HG02852 (cell line): ENCODE measurements at regions not wholly inside any gene's neighbourhood (a gene's known extent, or its start where the extent isn't known, plus 50 kb on each side); places are given as distances from the start of the nearest gene placed in this dataset.
"Not testable (repeated sequence)": the region's sequence is repeated elsewhere in the genome, so short reads cannot be mapped to it uniquely, and the experiment has no call there.

ENCODE experiments used
- ATAC-seq: cut with Tn5 transposase; IDR thresholded peaks from one replicate; pipeline ENCODE4 v1.9.1; 2021; ENCODE audit warnings: mild to moderate bottlenecking, moderate library complexity; ENCODE audit not compliant: unreplicated experiment

DNA sequence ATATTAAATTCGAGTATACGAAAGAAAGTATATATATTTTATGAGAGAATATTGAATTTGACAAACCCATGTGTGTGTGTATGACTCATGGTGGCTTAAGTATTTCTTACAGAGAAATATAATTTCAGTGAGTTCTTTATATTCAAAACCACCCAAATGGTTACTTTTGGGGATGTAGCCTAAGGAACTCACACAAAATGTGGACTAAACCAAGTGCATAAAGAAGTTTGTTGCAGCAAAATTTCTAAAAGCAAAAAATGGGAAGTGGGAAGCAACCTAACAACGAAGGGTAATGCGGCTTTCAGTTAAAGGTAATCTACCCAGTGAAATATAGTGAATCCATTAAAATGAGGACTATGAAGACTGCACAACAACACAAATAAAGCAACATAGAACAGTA, 277.1 kb downstream of the EDEM1 start:
- no peak for ATAC-seq

DNA sequence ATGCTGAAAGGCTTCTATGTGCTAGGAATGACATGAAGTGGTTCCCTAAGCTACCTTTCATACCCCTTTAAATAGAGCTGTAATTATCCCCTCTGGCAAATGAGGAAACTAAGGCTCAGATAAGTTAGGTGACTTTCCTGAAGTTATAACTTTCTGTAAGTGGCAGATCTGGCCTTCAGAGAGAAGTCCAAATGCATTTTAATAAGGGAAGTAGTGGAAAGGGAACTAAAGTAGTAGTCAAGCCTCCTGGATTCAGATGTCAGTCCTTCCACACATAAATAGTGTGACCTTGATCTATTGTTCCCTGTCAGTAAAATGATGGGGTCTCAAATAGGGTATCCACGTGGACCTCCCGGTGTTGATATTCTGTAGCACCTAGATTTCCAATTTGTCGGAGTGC, 277.7 kb downstream of the EDEM1 start:
- no peak for ATAC-seq

DNA sequence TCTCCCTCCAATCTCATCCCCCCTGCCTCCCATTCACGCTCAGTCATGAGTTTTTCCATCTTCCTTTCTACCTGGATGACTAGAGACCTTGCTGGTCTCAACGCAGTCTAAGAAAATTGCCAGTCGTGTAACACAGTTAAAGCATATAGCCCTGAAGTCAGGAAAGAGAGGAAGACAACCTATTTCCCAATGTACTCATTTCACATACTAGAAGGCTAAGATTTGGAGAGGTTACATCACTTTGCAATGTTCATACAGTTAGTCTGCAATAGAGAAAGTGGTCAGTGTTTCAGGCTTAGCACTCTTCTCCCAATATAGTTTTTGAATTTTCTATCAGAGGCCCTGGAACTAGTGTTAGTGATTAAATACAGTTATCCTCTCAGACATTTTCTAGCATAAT, 278.6 kb downstream of the EDEM1 start:
- ATAC-seq = no peak

DNA sequence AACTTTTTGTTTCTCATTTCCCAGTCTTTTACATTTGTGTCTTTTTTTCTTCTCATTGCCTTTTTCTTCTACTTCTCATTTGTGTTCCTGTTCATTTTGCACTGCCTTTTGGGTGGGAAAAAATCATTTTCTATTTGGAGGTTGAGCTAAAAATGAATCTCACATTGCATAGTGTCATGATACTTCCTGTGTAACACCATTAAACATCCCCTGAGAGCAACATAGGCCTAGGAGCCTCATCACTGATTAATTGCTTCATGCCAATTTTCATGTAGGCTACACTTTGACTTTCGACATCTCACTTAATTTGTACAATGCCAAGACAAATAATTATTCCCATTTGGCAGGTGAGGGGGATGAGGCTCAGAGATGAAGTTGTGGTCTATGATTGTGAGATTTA, 279.2 kb downstream of the EDEM1 start:
- no peak for ATAC-seq

DNA sequence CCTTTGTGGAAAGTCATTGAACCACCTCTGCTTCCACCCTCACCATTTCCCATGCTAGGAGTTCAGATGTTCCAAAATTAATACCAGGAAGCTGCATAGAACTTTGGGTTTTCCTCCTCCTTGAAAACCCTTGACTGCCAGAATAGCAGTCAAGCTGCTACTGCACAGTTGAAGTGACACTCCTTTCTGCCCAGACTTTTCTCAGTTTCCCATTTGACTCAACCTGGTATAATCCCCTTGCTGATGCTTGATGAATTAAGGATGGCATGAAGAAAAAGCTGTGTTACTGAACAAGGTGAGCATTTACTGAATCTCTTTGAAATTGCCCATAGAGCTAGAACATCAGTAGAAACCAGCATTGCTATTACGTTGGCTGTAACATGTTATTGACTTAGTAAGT, 286.0 kb downstream of the EDEM1 start:
- no peak for ATAC-seq

DNA sequence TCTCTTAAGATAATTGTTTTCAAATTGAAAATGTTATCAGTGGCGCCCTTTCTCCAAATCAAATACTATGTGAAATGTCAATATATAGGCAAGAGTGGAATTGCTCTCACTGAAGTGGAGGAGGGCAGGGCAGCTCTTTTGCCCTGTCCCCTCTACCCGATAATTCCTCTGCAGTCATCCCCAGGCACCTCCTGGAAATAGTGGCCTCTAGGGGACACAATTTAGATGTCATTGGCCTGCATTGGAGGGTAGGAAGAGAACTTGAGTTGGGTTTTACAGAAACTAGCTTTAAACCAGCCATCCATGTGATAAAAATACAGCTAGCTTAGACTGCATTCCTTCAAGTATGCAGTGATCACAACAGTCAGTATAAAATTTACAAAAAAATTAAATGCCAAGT, 288.9 kb downstream of the EDEM1 start:
- ATAC-seq = no peak

DNA sequence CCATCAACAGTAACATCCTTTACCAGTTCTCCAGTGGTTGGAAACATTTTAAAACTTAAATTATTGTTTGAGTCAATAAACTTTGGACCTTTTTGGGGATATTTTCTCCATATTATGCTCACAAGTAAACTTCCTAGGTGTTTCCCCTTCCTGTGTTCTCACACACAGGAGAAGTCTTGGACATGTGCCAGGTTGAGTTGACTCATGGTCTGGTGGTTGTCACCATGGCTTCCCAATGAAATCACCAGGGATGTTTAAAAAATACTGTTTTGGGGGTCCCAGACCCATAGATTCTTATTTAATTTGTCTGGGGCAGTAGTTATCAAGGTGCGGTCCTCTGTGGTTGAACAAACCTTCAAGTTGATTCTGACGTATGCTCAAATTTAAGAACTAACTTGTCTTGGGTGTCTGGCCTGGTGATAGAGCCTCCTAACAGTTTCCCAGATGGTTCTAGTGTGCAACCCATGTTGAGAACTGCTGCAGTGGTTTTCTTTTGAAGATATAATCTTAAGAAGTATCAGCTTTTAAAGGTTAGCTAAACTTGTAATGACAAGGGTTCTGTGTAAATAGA, 291.8 kb downstream of the EDEM1 start:
- ATAC-seq = no peak

DNA sequence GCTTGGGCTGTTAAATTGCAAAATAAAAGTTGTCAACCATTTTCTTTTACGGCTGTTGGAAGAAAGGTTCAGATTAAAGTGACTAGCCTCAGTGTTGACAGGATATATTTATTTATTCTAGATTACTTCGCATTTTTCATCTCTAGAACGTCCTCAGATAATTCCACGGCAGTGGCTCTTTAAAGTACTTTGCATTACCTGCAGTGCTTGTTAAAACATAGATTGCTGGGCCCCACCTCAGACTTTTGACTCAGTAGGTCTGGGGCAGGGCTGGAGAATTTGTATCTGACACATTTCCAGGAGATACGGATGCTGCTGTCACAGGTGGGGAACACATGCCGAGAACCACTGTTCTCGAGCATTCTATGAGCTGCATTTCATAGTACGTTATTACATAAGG, 292.7 kb downstream of the EDEM1 start:
- no peak for ATAC-seq

DNA sequence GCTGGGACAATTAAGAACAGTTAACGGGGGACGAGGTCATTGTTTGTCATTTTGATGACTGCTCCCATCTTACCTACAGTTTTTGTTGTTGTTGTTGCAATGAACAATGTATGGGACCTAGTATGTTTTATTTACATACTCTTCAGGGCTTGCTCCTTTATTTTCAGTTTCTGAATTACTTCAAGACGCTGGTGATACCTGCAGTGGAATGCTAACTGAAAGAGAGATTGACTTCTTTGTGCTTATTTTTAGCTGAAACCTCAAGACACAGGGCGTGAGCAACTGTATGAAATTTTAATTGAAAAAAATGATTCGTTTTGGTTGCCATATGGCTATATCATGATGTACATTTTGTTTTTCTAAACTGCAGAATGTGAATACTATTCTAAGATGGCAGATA, 297.9 kb downstream of the EDEM1 start:
- ATAC-seq = peak; percentile 72

DNA sequence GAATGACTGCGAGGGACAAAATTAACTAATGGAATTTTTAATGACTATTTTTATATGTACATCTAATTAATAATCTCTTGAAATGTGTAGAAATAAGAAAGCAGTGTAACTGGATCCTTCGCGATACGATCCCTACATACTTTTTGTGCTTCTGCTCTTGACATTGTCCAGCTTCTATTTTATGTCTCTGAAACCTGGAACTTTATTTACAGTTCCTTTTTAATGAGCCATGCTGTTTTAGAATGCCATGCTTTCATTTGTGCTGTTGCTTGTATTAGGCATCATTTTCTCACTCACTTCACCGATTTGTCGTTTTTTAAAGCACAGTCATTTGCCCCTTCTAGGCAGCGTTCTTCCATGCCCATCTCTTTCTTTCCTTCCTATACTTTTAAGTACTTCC, 301.3 kb downstream of the EDEM1 start:
- ATAC-seq = no peak

DNA sequence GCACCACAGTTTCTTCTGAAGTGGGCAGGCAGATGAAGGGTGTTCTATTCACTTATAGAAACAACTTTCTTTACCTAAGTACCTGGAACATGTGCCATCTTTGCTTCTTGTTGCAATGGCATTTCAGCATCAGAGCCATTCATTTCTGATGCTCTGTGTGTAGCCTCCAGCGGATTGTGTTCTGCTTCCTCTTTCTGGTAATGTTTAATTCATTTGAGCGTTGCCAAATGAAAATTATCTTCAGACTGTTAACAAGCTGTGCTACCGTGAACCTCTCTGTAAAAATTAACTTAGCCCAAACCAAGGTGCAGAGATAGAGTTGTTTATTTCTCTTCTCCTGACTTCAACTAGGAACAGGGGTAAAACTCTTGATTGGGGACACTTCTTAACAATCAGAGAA, 302.0 kb downstream of the EDEM1 start:
- ATAC-seq = no peak

DNA sequence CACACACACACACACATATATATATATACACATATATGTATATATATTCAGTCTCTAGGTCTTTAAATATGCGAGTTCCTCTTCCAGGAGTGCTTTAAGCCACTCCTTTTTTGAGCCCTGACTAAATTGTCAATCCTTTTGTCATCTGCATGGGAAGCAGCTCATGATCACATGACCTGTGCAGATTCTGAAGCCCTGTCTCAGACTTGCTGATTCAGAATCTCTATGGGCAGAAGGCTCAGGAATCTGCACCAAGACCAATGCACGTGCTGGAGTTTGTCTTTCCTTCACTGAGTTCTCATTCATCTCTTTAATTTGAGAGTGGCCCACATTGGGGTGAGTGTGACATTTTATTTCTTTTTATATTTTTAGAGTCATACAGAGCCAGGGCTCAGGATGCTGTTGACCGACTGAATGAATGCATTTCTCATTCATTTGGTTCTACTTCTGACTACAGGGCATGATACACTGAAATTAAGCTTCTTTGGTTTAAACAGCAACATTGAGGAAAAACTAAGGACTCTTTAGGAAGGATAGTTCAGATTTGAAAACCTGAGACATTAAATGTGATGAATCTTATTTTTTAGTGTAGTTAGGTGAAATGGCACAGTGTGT, 307.5 kb downstream of the EDEM1 start:
- ATAC-seq = no peak

DNA sequence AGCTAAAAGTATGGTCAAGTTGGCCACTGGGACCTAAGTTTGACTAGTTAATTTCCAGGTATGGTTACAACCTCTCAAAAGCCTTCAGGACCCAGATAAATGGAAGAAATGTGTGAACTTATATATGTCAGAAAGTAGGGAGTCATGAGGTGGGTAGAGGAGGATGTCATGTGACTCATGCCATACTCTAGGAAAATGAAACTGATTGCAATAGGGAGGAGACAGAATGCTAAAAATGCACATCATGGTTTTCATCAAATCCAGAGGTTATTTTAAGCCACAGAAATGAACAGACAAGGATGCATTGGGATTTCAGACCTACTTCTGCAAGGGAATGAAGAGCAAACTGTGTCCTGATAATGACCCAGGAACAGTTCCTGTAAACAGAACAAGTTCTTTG, 310.0 kb downstream of the EDEM1 start:
- ATAC-seq = no peak

DNA sequence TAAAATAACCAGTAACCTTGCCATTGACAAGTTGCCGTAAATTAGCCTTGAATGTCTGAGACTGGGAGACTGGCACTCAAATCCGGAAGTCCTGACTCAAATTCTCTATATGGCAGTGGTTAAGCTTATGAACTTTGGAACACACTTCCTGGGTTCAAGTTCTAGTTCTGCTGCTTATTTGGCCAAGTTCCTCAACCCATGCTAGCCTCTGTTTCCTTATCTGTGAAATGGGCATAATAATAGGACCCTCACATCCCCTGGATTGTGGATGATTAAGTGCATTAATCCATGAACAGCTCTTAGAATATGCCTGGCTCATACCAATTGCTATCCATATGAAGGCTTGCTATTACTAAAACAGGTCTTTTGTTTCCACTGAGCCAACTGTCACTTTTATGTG, 311.5 kb downstream of the EDEM1 start:
- ATAC-seq = peak; percentile 29

DNA sequence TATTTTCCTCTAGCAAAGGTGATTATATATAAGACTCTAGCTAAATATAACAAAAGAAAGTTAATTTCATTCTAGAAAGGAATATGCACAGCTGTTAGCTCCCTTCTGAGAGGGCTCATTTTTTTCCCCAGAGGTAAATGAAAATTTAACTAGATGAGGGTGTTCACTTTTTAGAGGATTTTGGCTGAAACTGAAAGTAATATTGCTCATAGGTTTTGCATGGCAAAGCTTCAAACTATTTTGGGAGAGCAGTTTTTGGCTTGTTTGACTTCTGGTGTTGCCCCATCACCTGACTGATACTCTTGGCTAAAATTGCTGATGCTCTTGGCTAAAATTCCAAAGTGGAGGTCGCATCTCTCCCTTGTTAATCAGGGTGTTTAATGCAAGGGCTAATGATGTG, 311.9 kb downstream of the EDEM1 start:
- peak; percentile 82 for ATAC-seq

DNA sequence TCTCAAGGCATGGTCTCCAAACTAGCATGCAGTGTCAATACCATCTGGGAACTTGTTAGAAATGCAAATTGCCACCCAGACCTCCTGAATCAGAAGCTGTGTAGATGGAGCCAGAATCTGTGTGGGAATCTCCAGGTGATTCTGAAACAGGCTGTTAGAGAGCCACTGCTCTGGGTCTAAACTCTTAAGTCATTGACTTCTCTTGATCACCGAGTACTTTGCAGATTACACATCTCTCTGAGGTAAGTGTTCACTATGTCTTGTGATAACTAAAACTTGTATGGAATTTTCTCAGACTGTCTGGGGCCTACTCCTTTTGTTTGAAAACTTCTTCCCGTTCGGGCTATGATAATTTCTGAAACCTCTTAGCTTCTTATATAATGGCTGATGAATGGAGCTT, 315.6 kb downstream of the EDEM1 start:
- no peak for ATAC-seq

DNA sequence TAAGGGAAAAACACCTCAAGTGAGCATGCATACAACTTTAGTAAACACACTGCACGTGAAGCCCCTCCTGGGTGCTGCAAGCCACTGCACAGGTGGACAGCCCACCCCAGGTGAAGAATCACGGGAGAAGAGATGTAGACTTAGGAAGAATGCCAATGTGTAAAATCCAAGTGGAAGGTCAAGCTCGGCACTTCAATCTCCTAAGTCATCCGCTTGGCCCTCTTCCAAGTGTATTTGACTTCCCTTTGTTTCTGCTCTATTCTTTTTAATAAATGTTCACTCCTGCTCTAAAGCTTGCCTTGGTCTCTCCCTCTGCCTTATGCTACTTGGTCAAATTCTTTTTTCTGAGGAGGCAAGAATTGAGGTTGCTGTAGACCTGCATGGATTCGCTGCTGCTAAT, 316.6 kb downstream of the EDEM1 start:
- ATAC-seq = no peak

DNA sequence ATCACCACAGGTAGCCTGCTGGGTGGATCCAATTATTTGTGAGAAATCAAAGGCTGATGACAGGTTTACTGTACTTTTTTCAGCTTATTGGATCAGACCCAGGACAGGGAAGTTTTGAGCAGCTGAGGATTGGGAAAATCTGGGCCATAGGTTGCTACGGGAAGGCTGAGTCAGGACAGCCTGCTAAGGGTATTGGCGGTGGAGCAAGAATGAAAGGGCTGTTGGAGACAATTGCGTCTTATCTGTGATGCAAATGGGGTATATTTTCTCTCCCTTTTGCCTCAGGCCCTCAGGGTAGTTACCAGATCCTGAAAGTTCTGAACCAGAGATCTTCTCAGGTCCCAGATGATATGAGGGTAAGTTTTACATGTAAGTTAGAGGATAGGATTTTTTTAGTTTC, 317.7 kb downstream of the EDEM1 start:
- no peak for ATAC-seq

DNA sequence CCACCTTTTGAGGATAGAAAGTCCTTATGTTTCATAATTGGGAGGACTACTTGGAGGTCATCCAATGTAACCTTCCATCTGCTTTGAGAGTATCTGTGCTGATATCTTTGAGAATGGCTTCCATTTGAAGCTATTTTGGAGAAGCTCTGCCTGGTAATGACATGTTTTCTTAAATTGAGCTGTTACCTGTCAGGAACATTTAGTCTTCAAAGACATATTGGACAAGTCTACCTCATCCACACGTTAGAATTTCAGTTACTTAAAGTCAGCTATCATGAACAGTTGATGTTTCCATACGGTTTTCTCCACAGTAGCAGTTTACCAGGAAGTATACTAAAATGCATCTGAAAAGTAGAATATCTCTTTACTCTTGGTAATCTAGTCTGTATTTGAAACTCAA, 318.5 kb downstream of the EDEM1 start:
- ATAC-seq = no peak

DNA sequence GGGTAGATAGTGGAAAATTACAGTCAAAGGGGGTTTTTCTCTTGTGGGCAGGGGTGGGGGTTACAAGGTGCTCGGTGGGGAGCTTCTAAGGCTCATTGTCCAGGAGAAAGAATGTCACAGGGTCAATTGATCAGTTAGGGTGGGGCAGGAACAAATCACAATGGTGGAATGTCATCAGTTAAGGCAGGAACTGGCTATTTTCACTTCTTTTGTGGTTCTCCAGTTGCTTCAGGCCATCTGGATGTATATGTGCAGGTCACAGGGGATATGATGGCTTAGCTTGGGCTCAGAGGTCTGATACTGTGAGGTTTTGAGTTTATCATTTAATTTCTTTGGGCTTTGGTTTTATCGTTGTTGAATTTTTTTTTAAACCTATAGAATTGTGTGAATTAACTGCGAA, 321.4 kb downstream of the EDEM1 start:
- not testable (repeated sequence) for ATAC-seq

DNA sequence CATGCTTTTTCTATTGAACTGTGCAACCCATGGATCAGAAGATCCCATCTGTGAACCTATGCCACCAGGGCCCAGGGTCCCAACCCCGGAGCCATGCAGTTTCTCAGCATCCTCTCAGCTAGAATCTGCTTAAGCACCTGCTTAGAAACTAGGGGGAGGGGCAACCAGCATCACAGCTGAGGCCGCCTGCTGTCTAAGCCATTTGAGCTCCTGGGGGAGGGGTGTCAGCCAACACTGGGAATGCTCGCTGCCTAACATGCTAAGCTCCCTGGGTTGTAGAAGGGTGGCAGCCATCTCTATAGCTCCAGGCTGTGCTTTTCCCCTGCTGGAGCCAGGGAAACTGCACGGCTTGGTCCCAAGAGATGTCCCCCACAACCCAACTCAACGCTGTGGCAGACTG, 322.8 kb downstream of the EDEM1 start:
- no peak for ATAC-seq

DNA sequence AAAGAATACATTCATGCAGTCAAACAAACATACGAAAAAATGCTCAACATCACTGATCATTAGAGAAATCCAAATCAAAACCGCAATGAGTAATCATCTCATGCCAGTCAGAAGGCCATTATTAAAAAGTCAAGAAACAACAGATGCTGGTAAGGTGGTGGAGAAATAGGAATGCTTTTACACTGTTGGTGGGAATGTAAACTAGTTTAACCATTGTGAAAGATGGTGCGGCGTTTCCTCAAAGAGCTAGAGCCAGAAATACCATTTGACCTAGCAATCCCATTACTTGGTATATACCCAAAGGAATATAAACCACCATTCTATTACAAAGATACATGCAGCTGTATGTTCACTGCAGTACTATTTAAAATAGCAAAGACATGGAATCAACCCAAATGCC, 330.4 kb downstream of the EDEM1 start:
- no peak for ATAC-seq

DNA sequence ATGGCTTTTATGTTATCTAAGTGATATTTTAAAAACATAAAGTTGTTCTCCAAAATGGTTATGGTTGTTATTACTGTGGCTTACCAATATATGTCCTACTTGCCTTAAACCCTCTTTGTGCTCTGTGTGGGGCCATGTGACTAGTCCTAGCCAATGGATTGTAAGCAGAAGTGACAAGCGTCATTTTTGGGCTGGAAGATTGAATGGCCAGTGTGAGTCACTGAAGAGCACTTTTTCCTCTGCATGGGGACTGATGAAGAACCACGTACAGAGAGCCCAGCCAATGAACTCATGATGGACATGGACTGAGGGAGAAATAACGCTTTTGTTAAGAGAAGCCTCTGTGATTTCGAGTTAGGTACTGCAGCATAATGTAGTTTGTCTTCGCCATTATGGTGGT, 332.7 kb downstream of the EDEM1 start:
- ATAC-seq = no peak
